ENCODE measurements at regions not wholly inside any gene's neighbourhood (a gene's known extent, or its start where the extent isn't known, plus 50 kb on each side); places are given as distances from the start of the nearest gene placed in this dataset.

- peaks cover 4% of the 10 kb centered on the region for H3K27me3 Mint-ChIP-seq (ENCODE audit: insufficient read depth, low read depth, poor library complexity)
- DNase-seq (ENCODE audit: low spot score) (no peak), ATAC-seq (no peak)
- TF ChIP-seq JUNB (IDR thresholded peaks at IDR 0.05; ENCODE audit: unreplicated experiment): no peak
- no peak for TF ChIP-seq STAT1 (IDR thresholded peaks at IDR 0.05; ENCODE audit: unreplicated experiment)
- TF ChIP-seq ZNF331 (CRISPR knock-in tag; IDR thresholded peaks at IDR 0.05; ENCODE audit: low read depth): no peak
- TF ChIP-seq POLR2AphosphoS5 (IDR thresholded peaks at IDR 0.05; ENCODE audit: low read depth): no peak
- TF ChIP-seq REST (IDR thresholded peaks at IDR 0.05; ENCODE audit: unreplicated experiment): no peak
- no peak for TF ChIP-seq CREB1 (CRISPR knock-in tag; IDR thresholded peaks at IDR 0.05; ENCODE audit: low read depth)
- TF ChIP-seq NANOG (IDR thresholded peaks at IDR 0.05; ENCODE audit: borderline replicate concordance): no peak
- TF ChIP-seq ZNF114 (CRISPR knock-in tag; IDR thresholded peaks at IDR 0.05): no peak
- TF ChIP-seq CTCF (conservative IDR thresholded peaks at IDR 0.05; ENCODE audit: low read depth in 2 of 2): no peak
- TF ChIP-seq ZNF462 (CRISPR knock-in tag; IDR thresholded peaks at IDR 0.05): no peak
- no peak for TF ChIP-seq EZH2phosphoT487 (IDR thresholded peaks at IDR 0.05; ENCODE audit: unreplicated experiment)
- TF ChIP-seq ETS1 (IDR thresholded peaks at IDR 0.05): no peak
- TF ChIP-seq EZH2 (IDR thresholded peaks at IDR 0.05; ENCODE audit: low read depth, unreplicated experiment): no peak
- H3K27me3 ChIP-seq (ENCODE audit: insufficient read depth): no peaks in the 10 kb centered on the region
- H3K79me2 ChIP-seq (replicated peaks; ENCODE audit: insufficient read depth): no peaks in the 10 kb centered on the region
- no peaks in the 10 kb centered on the region for H3K36me3 ChIP-seq (ENCODE audit: insufficient read depth)
- no peak overlapping the region for H2AFZ ChIP-seq
- no peak overlapping the region for H3K27ac ChIP-seq (ENCODE audit: low read depth)
- no peaks in the 10 kb centered on the region for H3K9me2 ChIP-seq (ENCODE audit: insufficient read depth)
- no peaks in the 10 kb centered on the region for H3F3A ChIP-seq (replicated peaks; ENCODE audit: low read depth)
- H3K27ac Mint-ChIP-seq: no peak overlapping the region
- H3K4me2 ChIP-seq: no peak overlapping the region
- H4K20me1 ChIP-seq (replicated peaks; ENCODE audit: insufficient read depth): no peaks in the 10 kb centered on the region
- no peaks in the 10 kb centered on the region for H3K4me1 ChIP-seq (ENCODE audit: insufficient read depth)
- H3K9me3 Mint-ChIP-seq: no peaks in the 10 kb centered on the region
- no peak overlapping the region for H3K4me3 ChIP-seq
- no peak overlapping the region for H3K4me3 Mint-ChIP-seq
- no peaks in the 10 kb centered on the region for H3K36me3 Mint-ChIP-seq (ENCODE audit: low read depth)
- no peaks in the 10 kb centered on the region for H3K4me1 Mint-ChIP-seq
Measured at GRCh38 chr2:42913280-42913878, 121.0 kb upstream of the HAAO start.

Measured in GM23338 (cell line).